ENCODE measurements at regions not wholly inside any gene's neighbourhood (a gene's known extent, or its start where the extent isn't known, plus 50 kb on each side); places are given as distances from the start of the nearest gene placed in this dataset.
"Not testable (repeated sequence)": the region's sequence is repeated elsewhere in the genome, so short reads cannot be mapped to it uniquely, and the experiment has no call there.

DNA sequence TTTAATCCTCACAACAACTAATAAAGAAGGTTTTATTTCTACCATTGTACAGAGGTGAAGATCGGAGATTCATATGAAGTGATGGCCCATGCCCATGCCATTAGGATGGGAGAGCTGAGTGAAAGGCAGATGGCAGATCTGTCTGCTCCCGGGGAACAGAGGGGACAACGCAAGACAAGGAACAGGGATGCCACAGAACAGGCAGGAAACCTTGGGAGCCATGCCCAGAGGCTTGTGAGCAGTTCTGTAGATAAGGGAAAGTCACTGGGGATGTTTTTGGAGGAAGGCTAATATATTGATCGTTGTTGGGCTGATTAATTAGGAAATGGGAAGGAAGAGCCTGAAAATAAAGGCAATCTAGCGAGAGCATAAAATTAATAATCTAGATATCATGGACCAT lies 73.1 kb upstream of the ITGB1 start:
- no peaks in the 10 kb centered on the region for H3K23me2 ChIP-seq (ENCODE audit: insufficient read length, low read depth, low read length, poor library complexity, severe bottlenecking)
- H2BK12ac ChIP-seq (ENCODE audit: insufficient read length, low read depth, low read length) = no peak overlapping the region
- no peak overlapping the region for H3K4me3 Mint-ChIP-seq
- no peak overlapping the region for H3K27ac ChIP-seq (ENCODE audit: insufficient read length, low read depth, low read length)
- H4K20me1 ChIP-seq (ENCODE audit: control insufficient read depth, insufficient read depth, insufficient read length) = no peaks in the 10 kb centered on the region
- H2BK20ac ChIP-seq (ENCODE audit: low read depth, low read length, poor library complexity, severe bottlenecking) = no peak overlapping the region
- no peak overlapping the region for H3T11ph ChIP-seq (ENCODE audit: low read length)
- no peaks in the 10 kb centered on the region for H3K9me3 Mint-ChIP-seq
- no peak overlapping the region for H2BK120ac ChIP-seq (ENCODE audit: low read depth, low read length, poor library complexity, severe bottlenecking)
- no peak overlapping the region for H3K56ac ChIP-seq (ENCODE audit: insufficient read length, low read depth, low read length)
- no peak for TF ChIP-seq CTCF (conservative IDR thresholded peaks at IDR 0.05)
- H3K23ac ChIP-seq (ENCODE audit: insufficient read length, low read depth, low read length) = no peak overlapping the region
- H2AK5ac ChIP-seq (ENCODE audit: insufficient read length, low read length) = no peak overlapping the region
- no peak overlapping the region; a peak in 1 of 7 replicates for H3K27ac Mint-ChIP-seq
- peak overlapping the region; percentile 56 for H2AFZ ChIP-seq (ENCODE audit: low read length)
- no peaks in the 10 kb centered on the region for H3K27me3 Mint-ChIP-seq (ENCODE audit: low read depth)
- no peaks in the 10 kb centered on the region for H3K36me3 Mint-ChIP-seq (ENCODE audit: insufficient read depth in 1 of 3, low read depth in 3 of 3)
- no peak overlapping the region for H3K18ac ChIP-seq (ENCODE audit: insufficient read length, low read depth, low read length)
- H2BK5ac ChIP-seq (ENCODE audit: insufficient read length, low read length) = no peak overlapping the region
- H3K4me1 ChIP-seq (ENCODE audit: insufficient read depth, low read length) = no peaks in the 10 kb centered on the region; the same call in 1 of the 2 replicates
- no peak overlapping the region for H4K91ac ChIP-seq (ENCODE audit: insufficient read length, low read depth, low read length)
- H3K9me3 ChIP-seq (ENCODE audit: control insufficient read depth, low read depth, low read length) = no peaks in the 10 kb centered on the region
- no peak overlapping the region for H3K4me2 ChIP-seq (ENCODE audit: insufficient read depth, insufficient read length, low read length)
- no peaks in the 10 kb centered on the region for H3K27me3 ChIP-seq (ENCODE audit: insufficient read depth, low read length)
- no peak for DNase-seq
- H4K8ac ChIP-seq (replicated peaks; ENCODE audit: insufficient read length, low read depth, low read length) = no peak overlapping the region
- H3K14ac ChIP-seq (ENCODE audit: insufficient read depth, low read length) = no peak overlapping the region
- H3K4ac ChIP-seq (ENCODE audit: low read depth, low read length) = no peak overlapping the region
- H4K5ac ChIP-seq (ENCODE audit: insufficient read length, low read depth, low read length) = no peak overlapping the region
- H3K79me2 ChIP-seq (ENCODE audit: insufficient read depth, low read length) = no peaks in the 10 kb centered on the region
- WGBS (ENCODE audit: extremely low coverage, insufficient read length, low lambda C conversion rate) = no CpG with 5 or more reads among the region's 5 CpGs
- H3K4me1 Mint-ChIP-seq = peaks cover 9% of the 10 kb centered on the region in 2 experiments
- no peaks in the 10 kb centered on the region for H3K79me1 ChIP-seq (ENCODE audit: insufficient read depth, low read depth, low read length, poor library complexity, severe bottlenecking)
- no peak overlapping the region for H3K9ac ChIP-seq (ENCODE audit: extremely low read depth, insufficient read length, low read length)
- no peak overlapping the region for H2BK15ac ChIP-seq (ENCODE audit: low read depth, low read length)

DNA sequence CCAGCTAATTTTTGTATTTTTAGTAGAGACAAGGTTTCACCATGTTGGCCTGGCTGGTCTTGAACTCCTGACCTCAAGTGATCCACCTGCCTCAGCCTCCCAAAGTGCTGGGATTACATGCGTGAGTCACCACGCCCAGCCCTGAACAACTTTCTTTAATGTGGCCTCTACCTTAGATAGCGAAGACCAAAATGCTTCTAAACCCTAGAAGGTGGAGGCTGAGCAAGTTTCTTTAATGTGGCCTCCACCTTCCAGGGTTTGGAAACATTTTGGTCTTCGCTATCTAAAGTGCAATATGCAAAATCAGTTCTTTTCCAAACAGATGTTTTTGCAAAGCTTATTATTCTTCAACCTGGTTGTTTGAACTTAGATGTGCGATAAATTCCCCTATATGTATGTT lies 70.5 kb upstream of the ITGB1 start:
- not testable (repeated sequence) for H3K27ac ChIP-seq (ENCODE audit: insufficient read length, low read depth, low read length); H2BK15ac ChIP-seq (ENCODE audit: low read depth, low read length); H3K79me2 ChIP-seq (ENCODE audit: insufficient read depth, low read length); H4K5ac ChIP-seq (ENCODE audit: insufficient read length, low read depth, low read length); H2BK120ac ChIP-seq (ENCODE audit: low read depth, low read length, poor library complexity, severe bottlenecking); H3K4me2 ChIP-seq (ENCODE audit: insufficient read depth, insufficient read length, low read length); H2AK5ac ChIP-seq (ENCODE audit: insufficient read length, low read length); H3K4ac ChIP-seq (ENCODE audit: low read depth, low read length); H2BK20ac ChIP-seq (ENCODE audit: low read depth, low read length, poor library complexity, severe bottlenecking); H3K9ac ChIP-seq (ENCODE audit: extremely low read depth, insufficient read length, low read length); H4K91ac ChIP-seq (ENCODE audit: insufficient read length, low read depth, low read length); H3K4me3 Mint-ChIP-seq; H3K18ac ChIP-seq (ENCODE audit: insufficient read length, low read depth, low read length); H4K20me1 ChIP-seq (ENCODE audit: control insufficient read depth, insufficient read depth, insufficient read length); DNase-seq; H3K14ac ChIP-seq (ENCODE audit: insufficient read depth, low read length); H2BK12ac ChIP-seq (ENCODE audit: insufficient read length, low read depth, low read length); H3K9me3 Mint-ChIP-seq; H3K9me3 ChIP-seq (ENCODE audit: control insufficient read depth, low read depth, low read length); H3T11ph ChIP-seq (ENCODE audit: low read length); H3K36me3 Mint-ChIP-seq (ENCODE audit: insufficient read depth in 1 of 3, low read depth in 3 of 3); H3K27me3 ChIP-seq (ENCODE audit: insufficient read depth, low read length); H3K79me1 ChIP-seq (ENCODE audit: insufficient read depth, low read depth, low read length, poor library complexity, severe bottlenecking); H3K27me3 Mint-ChIP-seq (ENCODE audit: low read depth); H3K56ac ChIP-seq (ENCODE audit: insufficient read length, low read depth, low read length); H3K23me2 ChIP-seq (ENCODE audit: insufficient read length, low read depth, low read length, poor library complexity, severe bottlenecking); H3K23ac ChIP-seq (ENCODE audit: insufficient read length, low read depth, low read length); H3K4me1 ChIP-seq (ENCODE audit: insufficient read depth, low read length); H2BK5ac ChIP-seq (ENCODE audit: insufficient read length, low read length); H2AFZ ChIP-seq (ENCODE audit: low read length); H4K8ac ChIP-seq (replicated peaks; ENCODE audit: insufficient read length, low read depth, low read length)
- no CpG with 5 or more reads among the region's 5 CpGs for WGBS (ENCODE audit: extremely low coverage, insufficient read length, low lambda C conversion rate)
- peaks cover 19 to 22% of the 10 kb centered on the region in 2 experiments for H3K4me1 Mint-ChIP-seq
- H3K27ac Mint-ChIP-seq = peak overlapping the region in 1 of 3 experiments; percentile 68; a peak in 1 of 7 replicates

All from H9 (cell line).